Psoas muscle (tissue), 7 donors: ENCODE measurements at regions not wholly inside any gene's neighbourhood (a gene's known extent, or its start where the extent isn't known, plus 50 kb on each side); places are given as distances from the start of the nearest gene placed in this dataset.

Experiments used
- ATAC-seq, 4 donors: fragments of 200-7000 bp; cut with Tn5 transposase; one replicate each; pipeline ENCODE4 v1.9.1; 2020; ENCODE audit warnings: moderate library complexity in 3 of 4, mild to moderate bottlenecking in 2 of 4
- DNase-seq, 2 donors: peaks; one replicate each; pipeline ENCODE4 v3.0.0-alpha.2; 2020
- H3K27ac ChIP-seq: fragments of 200-600 bp; one replicate; pipeline ENCODE4 v1.8.0; 2022
- H3K27me3 ChIP-seq, 3 donors: fragments of 200-600 bp in 1 of 3; one replicate each; pipeline versions ENCODE4 v1.6.1 to v1.8.0; 2013 to 2022; ENCODE audit warnings: low read length in 2 of 3, mild to moderate bottlenecking in 2 of 3, moderate library complexity in 1 of 3; ENCODE audit not compliant: insufficient read depth in 3 of 3
- H3K36me3 ChIP-seq, 2 donors: fragments of 200-600 bp in 1 of 2; one replicate each; pipeline versions ENCODE4 v1.6.1 to v1.8.0; 2013 to 2022; ENCODE audit warnings: low read depth in 1 of 2, mild to moderate bottlenecking in 1 of 2, moderate library complexity in 1 of 2; ENCODE audit not compliant: insufficient read depth in 1 of 2
- H3K4me1 ChIP-seq: fragments of 200-600 bp; one replicate; pipeline ENCODE4 v1.8.0; 2022
- H3K4me3 ChIP-seq: fragments of 200-600 bp; one replicate; pipeline ENCODE4 v1.8.0; 2022; ENCODE audit warnings: mild to moderate bottlenecking
- H3K9me3 ChIP-seq: fragments of 200-600 bp; one replicate; pipeline ENCODE4 v1.8.0; 2022
- WGBS, 3 donors: extraction: QIAGEN DNeasy Blood & Tissue Kit; methylation state at CpG; one replicate each; pipeline versions ENCODE4 v1.1.6 to v1.1.7; 2013; 5-methylcytosine and 5-hydroxymethylcytosine counted together
- intact Hi-C, 2 donors: fragments of 100-400 bp; cut with DNase I; formaldehyde crosslinking; loops; one replicate each; pipeline versions ENCODE4 v1.11.0 to v1.14.2; 2022
- TF ChIP-seq, protein P1 (sequence below): fragments of 200-600 bp; IDR thresholded peaks from one replicate; pipeline ENCODE4 v1.8.0; 2022; ENCODE audit warnings: antibody characterized with exemption
- donor health status: healthy with polysubstance abuse.
- donor health status: DM: no; HTN: no; CAD: no; lungs with moderate emphysema.
- donor health status: Bipolar disorder and iron deficiency.
- donor health status: healthy.
- donor health status: DM: yes; HTN: yes; CAD: no.
- donor health status: DM: no; HTN: no; CAD: no.
- donor health status: DM: yes; HTN: yes; CAD: no.

DNA sequence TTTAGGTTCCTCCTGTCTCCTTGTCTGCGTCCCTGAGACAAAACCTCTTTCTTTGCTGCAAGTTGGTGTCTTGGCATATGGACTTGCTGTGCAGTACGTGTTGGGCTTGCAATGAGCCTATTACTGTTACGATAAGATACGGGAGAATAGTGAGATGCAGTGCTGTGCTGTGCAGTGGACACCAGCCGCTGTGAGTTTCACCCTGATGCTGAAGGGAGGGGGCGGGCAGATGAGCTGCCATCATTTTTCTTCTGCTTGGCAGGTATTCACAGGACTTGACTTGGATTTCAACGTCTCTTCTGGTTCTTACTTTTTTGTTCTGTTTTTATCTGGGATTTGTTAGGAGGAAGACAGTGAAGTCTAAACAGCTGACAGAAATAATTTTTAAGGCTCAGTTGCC is 257.1 kb upstream of the PITRM1 start:
- intact Hi-C loops: no loop called here
- Histone ChIP-seq H3K36me3 (no peaks in the 10 kb centered on the region), H3K9me3 (no peaks in the 10 kb centered on the region), H3K4me1 (peaks cover 3% of the 10 kb centered on the region), H3K27ac (no peak overlapping the region), H3K4me3 (no peak overlapping the region), H3K27me3 (peaks cover 0 to 2% (median 0%) of the 10 kb centered on the region in 3 donors)
- ATAC-seq (no peak), DNase-seq (no peak)
- 15 to 57% (median 28%) methylated on average over 7 of the region's 7 CpGs for WGBS, 3 donors
- TF ChIP-seq, protein P1, sequence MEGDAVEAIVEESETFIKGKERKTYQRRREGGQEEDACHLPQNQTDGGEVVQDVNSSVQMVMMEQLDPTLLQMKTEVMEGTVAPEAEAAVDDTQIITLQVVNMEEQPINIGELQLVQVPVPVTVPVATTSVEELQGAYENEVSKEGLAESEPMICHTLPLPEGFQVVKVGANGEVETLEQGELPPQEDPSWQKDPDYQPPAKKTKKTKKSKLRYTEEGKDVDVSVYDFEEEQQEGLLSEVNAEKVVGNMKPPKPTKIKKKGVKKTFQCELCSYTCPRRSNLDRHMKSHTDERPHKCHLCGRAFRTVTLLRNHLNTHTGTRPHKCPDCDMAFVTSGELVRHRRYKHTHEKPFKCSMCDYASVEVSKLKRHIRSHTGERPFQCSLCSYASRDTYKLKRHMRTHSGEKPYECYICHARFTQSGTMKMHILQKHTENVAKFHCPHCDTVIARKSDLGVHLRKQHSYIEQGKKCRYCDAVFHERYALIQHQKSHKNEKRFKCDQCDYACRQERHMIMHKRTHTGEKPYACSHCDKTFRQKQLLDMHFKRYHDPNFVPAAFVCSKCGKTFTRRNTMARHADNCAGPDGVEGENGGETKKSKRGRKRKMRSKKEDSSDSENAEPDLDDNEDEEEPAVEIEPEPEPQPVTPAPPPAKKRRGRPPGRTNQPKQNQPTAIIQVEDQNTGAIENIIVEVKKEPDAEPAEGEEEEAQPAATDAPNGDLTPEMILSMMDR: no peak

DNA sequence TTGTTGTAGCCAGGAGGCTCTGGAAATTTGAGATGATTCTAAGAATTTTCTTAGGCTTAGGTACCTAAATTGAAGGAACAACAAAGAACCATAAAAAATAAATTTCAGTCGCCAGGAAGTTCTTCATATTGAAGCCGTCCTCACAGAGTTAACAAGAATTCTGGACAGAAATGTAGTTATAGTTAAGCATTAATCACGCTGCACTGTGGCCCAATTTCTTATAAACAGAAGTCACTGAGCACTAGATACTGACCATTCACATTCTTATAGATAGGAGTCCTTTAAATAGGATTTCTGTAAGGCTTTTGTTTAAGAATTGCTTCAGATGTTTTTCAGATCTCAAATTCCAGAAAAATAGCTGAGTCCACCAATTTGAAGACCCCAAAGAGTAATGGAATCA is 256.2 kb upstream of the PITRM1 start:
- ATAC-seq (no peak), DNase-seq (no peak)
- Histone ChIP-seq H3K4me3 (no peak overlapping the region), H3K27me3 (peaks cover 0 to 2% (median 0%) of the 10 kb centered on the region in 3 donors), H3K36me3 (no peaks in the 10 kb centered on the region), H3K27ac (no peak overlapping the region), H3K9me3 (no peaks in the 10 kb centered on the region), H3K4me1 (peaks cover 5% of the 10 kb centered on the region)
- WGBS, 3 donors: 67 to 88% (median 77%) methylated on average over 3 of the region's 3 CpGs
- intact Hi-C loops: no loop called here
- TF ChIP-seq, protein P1: no peak

DNA sequence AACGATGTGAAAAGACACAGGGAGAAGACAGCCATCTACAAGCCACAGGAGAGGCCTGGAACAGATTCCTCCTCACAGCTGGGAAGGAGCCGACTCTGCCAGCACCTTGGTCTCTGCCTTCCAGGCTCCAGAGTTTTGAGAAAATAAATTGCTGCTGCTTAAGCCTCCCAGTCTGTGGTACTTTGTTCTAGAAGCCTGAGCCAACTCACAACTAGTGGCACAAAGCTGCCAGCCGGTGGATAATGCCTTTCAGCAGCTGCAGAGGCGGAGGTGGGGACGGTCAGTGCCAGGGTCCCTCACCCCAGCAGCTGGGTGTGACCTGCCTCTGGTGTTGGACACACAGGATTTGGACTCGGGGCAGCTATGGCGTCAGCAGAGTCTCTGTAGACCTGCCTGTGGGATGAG is 255.4 kb upstream of the PITRM1 start:
- TF ChIP-seq, protein P1: no peak
- Histone ChIP-seq H3K4me1 (peaks cover 5% of the 10 kb centered on the region), H3K27ac (no peak overlapping the region)

DNA sequence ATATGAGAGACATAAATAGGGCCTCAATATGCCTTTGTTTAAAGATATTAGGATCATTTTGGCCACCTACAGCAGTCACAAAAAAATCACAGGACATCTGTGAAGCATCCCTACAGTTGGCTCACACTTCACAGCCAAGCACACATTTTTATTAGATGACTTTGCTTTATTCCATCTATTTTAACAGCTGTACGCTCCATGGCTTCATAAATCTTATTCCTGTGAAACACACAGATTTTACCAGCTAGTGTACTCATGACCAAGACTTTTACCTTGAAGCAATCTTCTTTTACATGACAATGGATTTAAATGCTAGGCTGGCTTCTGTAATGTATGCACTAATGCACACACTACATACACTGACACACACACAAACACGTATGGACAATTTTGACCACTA is 254.8 kb upstream of the PITRM1 start:
- 54 to 73% (median 54%) methylated on average over 2 of the region's 2 CpGs for WGBS, 3 donors
- ATAC-seq: no peak

More for the DNA sequence above, 255.4 kb upstream of the PITRM1 start:
- H3K4me3 ChIP-seq: no peak overlapping the region
- peaks cover 0 to 2% (median 0%) of the 10 kb centered on the region in 3 donors for H3K27me3 ChIP-seq
- DNase-seq (peak; percentile 33 to 75), ATAC-seq (peak in 3 of 4 donors; percentile 43 to 56 (median 50))
- 29 to 44% (median 34%) methylated on average over 7 of the region's 7 CpGs for WGBS, 3 donors
- H3K9me3 ChIP-seq: no peaks in the 10 kb centered on the region
- intact Hi-C loops: no loop called here
- H3K36me3 ChIP-seq: no peaks in the 10 kb centered on the region

More for the DNA sequence above, 254.8 kb upstream of the PITRM1 start:
- Histone ChIP-seq H3K27me3 (peaks cover 0 to 2% (median 0%) of the 10 kb centered on the region in 3 donors), H3K4me1 (peaks cover 5% of the 10 kb centered on the region), H3K9me3 (no peaks in the 10 kb centered on the region), H3K27ac (no peak overlapping the region), H3K4me3 (no peak overlapping the region), H3K36me3 (no peaks in the 10 kb centered on the region)
- intact Hi-C loops: no loop called here
- DNase-seq: no peak
- TF ChIP-seq, protein P1: no peak
